ENCODE measurements at regions not wholly inside any gene's neighbourhood (a gene's known extent, or its start where the extent isn't known, plus 50 kb on each side); places are given as distances from the start of the nearest gene placed in this dataset.

GRCh38 chr4:13240066-13240465 is 244.1 kb downstream of the RAB28 start:
- H3K27ac ChIP-seq, result no peak overlapping the region
- TF ChIP-seq CTCF (IDR thresholded peaks at IDR 0.05) (no peak), ZFX (IDR thresholded peaks at IDR 0.05; ENCODE audit: borderline replicate concordance) (no peak)

GRCh38 chr4:13238936-13239335 is 245.2 kb downstream of the RAB28 start:
- no peak overlapping the region for H3K27ac ChIP-seq
- TF ChIP-seq ZFX (IDR thresholded peaks at IDR 0.05; ENCODE audit: borderline replicate concordance) (no peak), CTCF (IDR thresholded peaks at IDR 0.05) (no peak)

GRCh38 chr4:13236485-13236884 is 247.7 kb downstream of the RAB28 start:
- no peak for TF ChIP-seq ZFX (IDR thresholded peaks at IDR 0.05; ENCODE audit: borderline replicate concordance)
- TF ChIP-seq CTCF (IDR thresholded peaks at IDR 0.05), result no peak

GRCh38 chr4:13233755-13234154 is 250.4 kb downstream of the RAB28 start:
- TF ChIP-seq ZFX (IDR thresholded peaks at IDR 0.05; ENCODE audit: borderline replicate concordance) (no peak), CTCF (IDR thresholded peaks at IDR 0.05) (no peak)
- H3K27ac ChIP-seq, result no peak overlapping the region

More at GRCh38 chr4:13236485-13236884, 247.7 kb downstream of the RAB28 start:
- H3K27ac ChIP-seq, result no peak overlapping the region

- H3K27ac ChIP-seq, result no peak overlapping the region
- TF ChIP-seq CTCF (IDR thresholded peaks at IDR 0.05) (no peak), ZFX (IDR thresholded peaks at IDR 0.05; ENCODE audit: borderline replicate concordance) (no peak)
Observed at GRCh38 chr4:13219971-13220370, 264.2 kb downstream of the RAB28 start.

GRCh38 chr4:13218326-13218958 is 265.7 kb downstream of the RAB28 start:
- no peak overlapping the region for H3K27ac ChIP-seq
- no peak for TF ChIP-seq ZFX (IDR thresholded peaks at IDR 0.05; ENCODE audit: borderline replicate concordance)
- TF ChIP-seq CTCF (IDR thresholded peaks at IDR 0.05), result no peak

GRCh38 chr4:13215560-13215959 is 268.6 kb downstream of the RAB28 start:
- TF ChIP-seq CTCF (IDR thresholded peaks at IDR 0.05), result no peak
- no peak for TF ChIP-seq ZFX (IDR thresholded peaks at IDR 0.05; ENCODE audit: borderline replicate concordance)
- H3K27ac ChIP-seq, result no peak overlapping the region
